GM23338 (cell line): ENCODE measurements at regions not wholly inside any gene's neighbourhood (a gene's known extent, or its start where the extent isn't known, plus 50 kb on each side); places are given as distances from the start of the nearest gene placed in this dataset.

Experiments used
- CTCF ChIP-seq, 2 experiments: fragments of 200-600 bp in 1 of 2; sonication (generic) in 1 of 2; conservative IDR thresholded peaks; 2 replicates each; pipeline versions ENCODE4 v1.5.1 to v1.6.1; 2016 to 2017; ENCODE audit warnings: antibody characterized with exemption in 2 of 2, low read depth in 2 of 2, mild to moderate bottlenecking in 2 of 2, moderate library complexity in 1 of 2
- JUNB ChIP-seq: IDR thresholded peaks from one replicate; pipeline ENCODE4 v1.6.1; 2016; ENCODE audit warnings: antibody characterized with exemption; ENCODE audit not compliant: unreplicated experiment

DNA sequence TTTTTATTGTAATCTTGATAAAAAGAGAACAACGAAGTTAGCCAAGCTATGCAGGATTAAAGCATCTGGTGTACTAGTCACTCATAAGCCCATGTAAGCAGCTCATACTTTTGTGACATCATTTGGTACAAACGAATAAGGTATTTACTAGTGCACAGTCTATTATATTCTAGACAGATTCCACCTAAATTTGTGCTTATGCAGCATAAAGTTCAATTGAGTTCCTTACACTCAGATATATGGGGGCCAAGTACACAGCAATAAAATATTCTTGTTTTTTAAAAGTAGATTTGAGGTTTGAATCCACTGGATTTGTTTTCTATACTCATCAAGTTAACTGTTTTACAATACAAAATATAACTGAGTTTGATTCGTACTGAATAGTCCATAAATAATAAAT, 1621.2 kb downstream of the MAT2B start:
- no peak for TF ChIP-seq CTCF (conservative IDR thresholded peaks at IDR 0.05; ENCODE audit: low read depth in 2 of 2)
- no peak for TF ChIP-seq JUNB
